IPS DF 19.7 (cell line): ENCODE measurements at regions not wholly inside any gene's neighbourhood (a gene's known extent, or its start where the extent isn't known, plus 50 kb on each side); places are given as distances from the start of the nearest gene placed in this dataset.

Experiments
- DNase-seq: peaks from one replicate; pipeline ENCODE4 v3.0.0-alpha.2; 2013; ENCODE audit warnings: low read depth, low spot score

DNA sequence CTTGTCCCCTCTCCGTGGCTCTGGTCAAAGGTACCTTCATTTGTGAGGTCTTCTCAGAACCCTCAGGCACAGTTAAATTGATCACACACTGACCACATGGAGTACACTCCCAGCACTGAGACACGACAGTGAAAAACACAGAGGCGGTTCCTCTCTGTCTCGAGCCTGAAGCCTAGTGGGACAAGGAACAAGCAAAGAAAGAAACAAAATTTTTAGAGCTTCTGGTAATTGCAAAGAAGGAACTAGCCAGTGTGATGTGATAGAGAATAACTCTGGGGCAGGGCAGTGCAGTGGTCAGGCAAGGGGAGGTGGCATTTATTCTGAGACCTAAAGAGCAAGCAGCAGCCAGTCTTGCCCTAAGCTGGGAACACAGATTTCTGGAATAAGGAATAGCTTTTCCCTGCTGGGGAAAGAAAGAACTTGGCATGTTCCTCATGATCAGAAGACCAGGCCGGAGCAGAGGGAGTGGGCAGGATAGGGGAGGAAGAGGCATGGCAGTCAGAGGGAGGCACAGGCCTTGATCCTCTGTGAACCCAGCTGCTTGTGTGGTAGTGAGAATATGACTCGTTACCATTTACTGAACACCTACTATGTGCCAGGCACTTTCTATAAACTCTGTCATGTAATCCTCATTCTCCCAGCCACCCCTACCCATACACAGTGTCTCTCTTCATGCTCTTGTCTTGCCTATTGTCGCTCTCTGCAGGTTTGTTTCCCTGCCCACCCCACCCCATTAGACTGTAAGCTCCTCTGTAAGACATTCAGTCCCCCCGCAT, 262.3 kb upstream of the HES1 start:
- no peak for DNase-seq

DNA sequence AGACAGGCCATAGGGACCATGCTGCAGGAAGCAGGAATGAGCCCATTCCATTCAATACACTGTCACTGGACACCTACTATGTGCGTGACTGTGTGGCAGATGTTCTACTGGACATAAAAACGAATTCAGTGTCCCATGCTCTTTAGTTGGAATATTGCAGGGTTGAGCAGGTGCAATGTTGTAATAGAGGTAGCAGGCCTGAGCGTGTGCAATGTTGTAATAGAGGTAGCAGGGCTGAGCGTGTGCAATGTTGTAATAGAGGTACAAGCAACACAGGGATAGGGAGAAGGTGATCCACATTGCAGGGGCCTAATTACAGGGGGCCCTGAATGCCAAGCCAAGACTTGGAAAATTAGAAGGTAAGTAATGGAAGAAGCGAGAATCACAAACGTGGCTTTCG, 261.4 kb upstream of the HES1 start:
- DNase-seq: no peak

DNA sequence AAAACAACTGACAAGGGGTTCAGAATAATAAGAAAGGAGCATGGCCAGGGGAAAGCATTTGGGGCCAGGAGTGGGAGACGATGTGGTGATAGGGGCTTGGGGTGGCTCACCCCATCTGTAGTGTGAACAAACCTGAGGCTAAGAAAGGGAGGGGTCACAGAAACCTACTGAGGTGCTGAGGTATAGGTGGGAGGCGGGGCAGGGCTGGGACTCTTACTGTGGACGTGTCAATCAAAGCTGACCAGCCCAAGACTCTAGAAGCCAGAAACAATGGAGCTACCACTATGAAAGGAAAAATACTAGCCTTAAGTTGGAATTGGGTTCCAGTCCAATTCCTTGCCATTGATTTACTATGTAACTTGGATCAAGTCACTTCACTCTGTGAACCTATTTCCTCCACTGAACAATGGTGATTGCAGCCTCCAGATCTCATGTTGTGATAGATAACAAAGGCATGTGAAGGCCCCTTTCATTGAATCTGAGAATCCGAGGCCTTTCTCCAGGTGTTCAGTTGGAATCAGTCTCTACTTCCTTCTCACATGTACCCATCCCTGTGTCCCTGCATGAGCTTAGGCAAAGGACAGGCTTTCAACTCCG, 260.9 kb upstream of the HES1 start:
- no peak for DNase-seq

DNA sequence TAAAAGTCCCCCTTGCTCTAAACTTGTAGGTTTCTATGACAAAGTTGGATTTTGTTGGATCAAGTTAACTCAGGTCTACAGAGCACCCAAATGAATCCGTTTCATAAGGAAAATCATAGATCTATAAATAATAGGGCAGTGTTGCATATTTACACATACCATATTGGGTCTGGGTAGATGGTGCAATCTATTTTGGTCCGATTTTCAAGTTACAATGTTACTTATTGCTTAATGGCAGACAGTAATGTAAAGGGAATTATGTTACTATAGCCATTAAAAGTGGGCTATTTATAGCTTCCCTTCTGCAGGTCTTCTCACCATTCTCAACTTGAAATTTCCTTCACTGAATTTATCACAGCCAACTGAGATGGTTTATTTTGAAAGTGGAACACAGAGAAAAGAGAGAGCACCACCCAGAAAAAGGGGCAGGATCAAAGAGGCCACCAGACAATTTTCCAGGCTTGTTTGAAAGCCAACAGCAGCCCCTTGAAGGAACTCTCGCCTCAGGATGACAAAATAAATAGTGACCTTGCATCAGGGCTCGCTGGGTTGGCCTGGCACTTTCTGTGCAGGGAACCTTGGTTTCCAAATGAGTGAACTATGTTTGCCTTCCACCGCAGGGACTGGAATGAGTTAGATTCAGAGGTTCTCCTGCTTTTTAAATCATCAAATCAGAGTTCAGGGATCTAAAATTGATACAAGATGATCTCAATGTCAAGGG, 260.2 kb upstream of the HES1 start:
- DNase-seq: no peak

DNA sequence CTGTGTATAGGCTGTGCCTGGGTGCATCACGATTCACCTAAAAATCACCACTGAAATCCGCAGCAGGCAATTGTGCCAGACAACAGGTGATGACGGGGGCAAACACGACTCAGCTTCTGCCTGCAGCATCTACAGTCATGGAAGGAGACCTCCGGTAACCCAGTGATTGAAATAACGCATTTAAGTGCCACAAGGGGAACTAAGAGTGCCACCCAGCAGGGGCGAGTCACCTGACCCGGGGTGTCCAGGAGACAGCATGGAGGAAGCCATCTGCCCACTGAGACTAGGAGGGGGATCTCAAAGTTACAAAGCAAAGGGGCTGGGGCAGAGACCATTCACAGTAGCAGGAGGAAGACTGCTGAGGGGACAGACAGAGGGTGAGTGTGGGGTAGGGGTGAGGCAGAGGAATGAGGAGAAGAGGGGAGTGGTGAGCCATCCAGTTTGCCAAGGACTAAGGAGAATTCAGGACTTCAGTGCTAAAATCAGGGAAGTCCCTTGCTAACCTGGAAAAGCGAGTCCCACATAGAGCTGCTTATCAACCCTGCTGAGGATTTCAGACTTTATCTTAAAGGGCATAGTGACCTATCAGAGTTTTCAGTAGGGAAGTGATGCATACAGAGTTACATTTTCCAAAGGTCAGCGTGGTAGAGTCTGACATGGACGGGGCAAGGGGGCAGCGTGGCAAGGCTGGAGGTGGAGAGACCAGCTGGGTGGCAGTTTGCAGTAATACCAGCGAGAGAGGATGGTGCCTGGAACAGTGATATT, 256.7 kb upstream of the HES1 start:
- no peak for DNase-seq

DNA sequence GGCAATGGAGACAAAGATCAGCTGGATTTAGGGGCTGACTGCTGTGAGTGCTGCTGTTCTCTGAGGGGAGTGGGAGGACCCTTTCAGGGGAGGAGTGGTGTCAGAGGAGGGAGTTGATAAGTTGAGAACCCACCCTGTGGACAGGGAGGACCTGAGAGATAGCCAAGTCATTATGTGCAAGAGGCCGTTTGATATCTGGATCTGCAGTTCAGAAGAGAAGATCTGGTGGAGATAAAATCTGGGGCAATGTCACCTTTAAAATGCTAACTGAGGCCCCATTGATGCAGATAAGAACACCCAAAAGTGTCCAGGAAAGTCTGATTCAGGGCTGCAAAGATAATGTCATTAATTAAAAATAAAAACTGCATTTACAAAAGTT, 256.1 kb upstream of the HES1 start:
- DNase-seq: no peak

DNA sequence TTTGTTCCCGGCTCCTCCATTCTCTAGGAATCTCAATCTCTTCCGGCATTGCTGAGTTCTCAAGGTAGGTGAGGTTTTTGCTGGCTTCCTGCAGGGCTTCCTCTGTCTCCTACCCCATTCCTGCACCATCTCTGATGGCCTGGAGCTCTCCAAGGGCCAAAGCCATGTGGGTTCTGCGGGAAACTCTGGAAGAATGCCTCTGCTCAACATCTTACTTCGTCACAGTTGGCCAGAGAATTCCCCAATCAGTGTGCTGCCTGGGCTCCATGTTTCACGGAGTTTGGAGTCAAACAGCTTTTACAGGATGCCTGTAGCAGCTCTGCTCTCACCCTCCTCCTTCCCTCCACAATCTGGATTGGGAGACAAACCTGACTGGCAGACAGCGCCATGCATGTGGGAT, 253.9 kb upstream of the HES1 start:
- no peak for DNase-seq

DNA sequence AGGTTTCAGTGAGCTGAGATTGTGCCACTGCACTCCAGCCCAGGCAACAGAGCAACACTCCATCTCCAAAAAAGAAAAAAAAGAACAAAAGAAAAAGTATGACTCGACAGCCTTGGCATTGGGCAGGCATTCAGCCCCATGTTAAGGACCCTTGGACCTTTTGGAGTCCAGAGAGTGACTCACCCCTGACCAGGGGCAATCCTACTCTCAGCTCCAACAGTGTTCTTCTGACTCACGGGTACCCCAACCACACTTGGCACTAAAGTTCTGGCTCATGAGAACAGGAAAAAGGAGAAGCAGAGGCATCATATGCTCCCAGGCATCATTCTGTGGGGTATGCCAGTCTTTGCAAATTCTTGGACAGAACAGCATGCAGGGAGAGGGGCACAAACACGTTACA, 252.4 kb upstream of the HES1 start:
- no peak for DNase-seq

DNA sequence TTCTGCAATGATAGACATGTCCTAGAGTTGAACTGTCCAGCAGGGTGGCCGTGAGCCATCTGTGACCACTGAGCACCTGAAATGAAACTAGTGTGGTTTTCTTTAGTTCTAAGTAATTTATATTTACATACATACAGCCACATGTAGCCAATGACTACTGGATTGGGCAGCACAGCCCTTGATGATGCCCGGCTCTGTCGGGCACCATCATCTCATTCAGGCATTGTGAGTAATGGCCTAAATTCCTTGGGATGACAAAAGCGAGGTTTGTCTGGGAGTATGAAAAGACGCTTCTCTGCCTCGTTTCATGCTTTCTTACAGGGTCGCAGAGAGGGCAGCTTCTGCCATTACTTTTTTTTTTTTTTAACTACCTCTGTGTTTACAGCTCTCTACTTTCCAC, 251.9 kb upstream of the HES1 start:
- DNase-seq: no peak

DNA sequence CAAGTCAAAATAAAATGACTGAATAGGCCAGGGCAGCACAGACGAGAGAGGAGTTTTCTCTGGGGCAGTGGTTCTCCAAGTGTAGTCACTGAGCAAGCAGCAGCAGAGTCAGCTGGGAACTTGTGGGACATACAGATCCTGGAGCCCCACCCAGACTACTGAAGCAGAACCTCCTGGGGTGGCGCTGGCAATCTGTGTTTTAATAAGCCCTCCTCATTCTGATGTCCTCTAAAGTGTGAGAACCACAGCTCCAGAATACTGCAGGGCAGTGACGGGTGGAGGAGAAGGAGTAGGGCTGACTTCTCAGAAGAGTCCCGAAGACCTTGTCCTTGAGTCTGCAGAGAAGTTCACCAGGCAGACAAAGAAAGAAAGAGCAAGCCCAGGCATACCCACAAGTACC, 251.3 kb upstream of the HES1 start:
- no peak for DNase-seq

DNA sequence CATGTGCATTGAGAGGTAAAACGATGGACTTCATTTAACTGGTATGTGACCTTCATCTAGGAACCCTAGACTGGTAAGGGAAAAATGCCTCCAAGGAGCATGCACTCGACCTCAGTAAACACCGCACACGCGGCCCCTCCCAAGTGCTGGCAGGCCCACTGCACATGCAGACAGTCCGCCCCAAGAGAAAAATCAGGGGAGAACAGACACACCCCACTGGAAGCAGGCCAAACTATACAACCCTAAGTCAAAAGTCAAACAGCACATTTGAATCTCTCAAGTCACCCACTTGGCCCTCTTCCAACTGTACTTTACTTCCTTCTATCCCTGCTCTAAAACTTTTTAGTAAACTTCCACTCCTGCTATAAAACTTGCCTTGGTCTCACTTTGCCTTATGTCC, 250.1 kb upstream of the HES1 start:
- DNase-seq: no peak

DNA sequence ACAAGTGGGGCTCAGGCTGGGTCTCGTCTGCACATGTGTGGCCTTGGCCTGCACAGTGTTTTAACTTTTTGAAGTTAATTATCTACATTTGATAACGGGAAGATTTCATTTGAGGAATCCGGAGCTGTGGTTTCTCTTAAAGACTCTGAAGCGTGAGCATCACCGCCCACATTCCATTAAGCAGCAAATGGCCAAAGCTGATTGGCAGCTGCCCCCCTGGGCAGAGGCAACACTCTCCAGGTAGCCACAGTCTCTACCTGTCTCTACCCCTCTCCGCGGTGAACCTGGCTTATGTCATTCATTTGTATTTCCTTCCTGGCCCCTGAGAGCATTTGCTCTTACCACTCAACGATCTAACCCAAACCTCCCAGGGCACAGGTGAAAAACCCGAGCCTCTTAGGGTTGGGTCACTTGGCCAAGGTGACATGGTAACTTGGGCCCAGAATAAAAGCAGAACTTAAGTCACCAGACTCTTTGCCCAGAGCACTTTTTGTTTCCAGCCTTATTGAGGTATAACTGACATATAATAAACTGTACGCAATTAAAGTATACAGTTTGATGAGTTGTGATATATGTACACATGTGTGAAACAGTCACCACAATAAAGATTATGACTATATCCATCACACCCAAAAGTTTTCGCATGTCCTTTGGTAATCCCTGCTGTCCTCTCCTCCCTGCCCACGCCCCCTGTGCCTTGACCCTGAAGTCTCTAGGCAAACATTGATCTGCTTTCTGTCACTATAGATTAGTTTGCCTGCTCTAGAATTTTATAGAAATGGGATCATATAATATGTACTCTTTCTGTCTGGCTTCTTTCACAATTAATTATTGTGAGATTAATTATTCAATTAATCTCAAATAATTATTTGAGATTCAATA, 245.7 kb upstream of the HES1 start:
- no peak for DNase-seq

DNA sequence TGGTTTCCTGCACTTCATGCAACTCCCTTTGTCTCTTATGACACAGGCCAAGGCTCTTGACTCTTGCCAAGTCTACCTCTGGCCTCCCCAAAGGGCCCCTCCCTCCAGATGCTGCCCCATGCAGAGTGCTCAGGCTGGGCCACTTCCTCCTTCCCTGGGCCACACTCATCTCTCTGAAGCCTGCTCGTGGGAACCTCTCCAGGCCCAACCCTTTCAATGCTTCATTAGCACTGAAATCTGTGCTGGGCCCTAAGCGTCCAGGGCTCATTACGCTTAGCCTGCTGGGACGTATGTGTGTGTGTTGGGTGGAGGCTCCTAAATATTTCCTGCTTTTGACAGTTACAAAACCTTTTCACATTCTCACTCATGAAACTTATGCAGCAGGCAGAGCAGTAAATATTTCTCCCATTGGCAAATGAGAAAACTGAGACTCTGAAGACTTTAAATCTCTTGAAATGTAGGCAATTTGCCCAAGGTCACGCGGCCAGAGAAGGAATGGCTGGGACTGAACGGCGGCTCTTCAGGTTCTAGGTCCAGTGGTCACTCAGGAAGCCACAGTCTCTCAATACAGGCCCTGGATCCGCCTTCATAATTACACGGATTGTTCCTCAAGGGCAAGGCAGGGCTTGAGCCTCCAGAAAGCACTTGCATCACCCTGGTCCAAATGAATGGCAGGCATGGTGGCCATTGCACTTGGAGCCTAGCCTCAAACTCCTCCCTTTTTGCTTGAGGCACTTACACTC, 241.7 kb upstream of the HES1 start:
- no peak for DNase-seq

DNA sequence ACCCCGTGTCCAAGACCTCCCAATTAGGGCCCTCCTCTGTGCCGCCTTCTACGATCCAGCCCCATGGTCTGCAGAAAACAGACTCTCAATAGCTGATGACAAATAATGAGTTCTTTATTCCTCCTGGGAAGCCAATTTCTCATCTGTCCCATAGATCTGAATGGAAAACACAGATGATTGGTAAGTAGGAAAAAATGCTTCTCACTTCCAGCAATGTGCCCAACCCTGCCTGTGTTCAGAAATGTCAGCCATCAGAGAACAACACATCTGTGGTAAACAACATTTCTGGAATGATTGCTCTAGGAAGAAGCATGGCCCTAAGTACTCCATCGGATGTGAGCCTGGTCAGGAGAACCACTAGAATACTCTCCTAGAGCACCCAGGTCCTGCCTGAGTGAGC, 240.5 kb upstream of the HES1 start:
- no peak for DNase-seq

DNA sequence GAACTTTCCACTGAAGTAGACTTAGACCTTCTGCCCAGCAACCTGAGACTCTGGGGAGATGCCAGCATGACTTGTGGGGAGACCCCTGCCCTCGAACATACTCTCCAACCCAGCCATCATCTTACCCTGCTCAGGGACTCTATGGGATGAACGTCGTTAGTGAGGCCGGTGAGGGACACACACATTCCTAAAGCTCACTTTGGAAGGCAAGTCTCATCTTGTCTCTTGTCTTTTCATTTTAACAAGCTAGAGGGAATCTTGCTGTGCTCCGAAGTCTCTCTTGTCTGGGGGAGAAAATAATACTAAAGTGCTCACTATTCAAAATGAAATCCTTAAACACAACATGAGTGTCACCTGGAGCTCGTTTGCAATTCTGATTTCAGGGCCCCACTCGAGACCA, 239.5 kb upstream of the HES1 start:
- no peak for DNase-seq

DNA sequence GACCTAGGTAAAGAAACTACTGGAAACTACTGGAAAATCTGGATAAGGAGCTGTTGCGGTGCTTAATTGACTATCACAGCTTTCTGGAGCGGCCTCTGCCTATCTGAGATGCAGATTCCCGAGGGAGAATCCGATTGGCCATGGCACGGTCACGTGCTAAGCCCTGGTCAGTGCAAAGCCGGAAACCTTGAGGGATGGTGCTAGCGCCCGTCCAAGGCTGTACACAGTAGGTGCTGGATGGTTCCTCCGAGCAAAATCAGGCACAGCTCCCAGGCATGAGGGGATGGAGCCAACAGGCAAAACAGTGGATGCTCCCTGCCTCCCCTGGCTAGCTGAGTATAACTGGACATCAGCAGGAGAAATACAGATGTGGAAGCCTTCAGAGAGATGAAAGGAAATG, 238.7 kb upstream of the HES1 start:
- DNase-seq: no peak

DNA sequence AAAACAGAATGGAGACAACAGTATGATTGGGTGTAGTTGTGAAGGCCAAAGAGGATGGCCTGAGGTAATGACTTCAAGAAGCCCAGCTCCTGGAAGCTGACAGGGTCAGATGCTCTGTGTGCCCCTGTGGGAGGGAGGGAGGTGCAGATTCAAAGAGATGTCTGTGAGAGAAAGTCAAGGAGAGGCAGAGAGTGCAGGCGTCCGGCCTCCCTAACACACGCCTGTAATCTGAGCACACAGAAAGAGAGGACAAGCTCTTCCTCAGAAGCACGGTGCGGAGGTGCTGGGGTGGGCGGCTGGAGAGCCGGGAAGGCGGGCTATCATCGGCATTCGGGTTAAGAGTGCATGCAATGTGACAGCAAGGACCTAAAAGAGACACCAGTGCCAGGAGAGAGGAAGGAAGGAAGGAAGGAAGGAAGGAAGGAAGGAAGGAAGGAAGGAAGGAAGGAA, 238.2 kb upstream of the HES1 start:
- no peak for DNase-seq

DNA sequence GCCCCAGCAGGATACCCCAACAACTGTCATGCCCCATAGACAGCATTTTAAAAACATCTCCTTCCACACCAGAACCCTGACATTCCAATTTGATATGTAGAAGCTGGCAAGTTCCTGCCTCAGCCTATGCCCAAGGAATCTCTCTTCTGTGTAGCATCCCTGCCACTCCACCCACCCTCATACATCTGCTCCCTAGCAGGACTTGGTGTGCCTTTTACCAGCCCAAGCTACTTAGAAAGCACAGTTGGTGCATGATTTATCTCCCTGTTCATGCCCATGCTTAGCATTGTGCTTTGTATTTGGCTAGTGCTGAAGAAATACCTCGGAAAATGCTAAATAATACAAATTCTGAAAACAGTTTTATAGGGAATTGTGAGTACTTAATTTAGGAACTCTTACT, 236.9 kb upstream of the HES1 start:
- no peak for DNase-seq

DNA sequence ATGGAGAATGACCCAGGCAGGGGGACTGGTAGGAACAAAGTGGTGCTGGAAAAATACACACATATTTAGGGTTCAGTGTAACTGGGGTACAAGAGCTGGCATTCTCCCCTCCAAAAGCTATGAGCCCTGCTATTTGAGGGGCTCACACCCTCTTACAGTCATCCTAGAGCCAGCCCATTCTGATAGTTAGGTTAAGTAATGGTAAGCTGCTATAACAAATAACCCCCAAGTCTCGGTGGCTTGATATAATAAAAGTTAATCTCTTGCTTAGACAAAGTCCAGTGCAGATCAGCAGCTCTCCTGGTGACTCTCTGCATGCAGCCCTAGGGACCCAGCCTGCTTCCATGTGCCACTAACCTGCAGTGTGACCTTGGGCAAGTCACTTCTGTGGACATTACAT, 234.9 kb upstream of the HES1 start:
- no peak for DNase-seq
